ENCODE measurements at regions not wholly inside any gene's neighbourhood (a gene's known extent, or its start where the extent isn't known, plus 50 kb on each side); places are given as distances from the start of the nearest gene placed in this dataset.
"Not testable (repeated sequence)": the region's sequence is repeated elsewhere in the genome, so short reads cannot be mapped to it uniquely, and the experiment has no call there.

GRCh38 chr2:36168115-36168514, 187.5 kb upstream of the CRIM1 start:
- H3K27ac ChIP-seq (ENCODE audit: low read length): no peak overlapping the region
- H3K4me1 ChIP-seq (ENCODE audit: control insufficient read depth, insufficient read depth, low read length): no peaks in the 10 kb centered on the region
- H3K9ac ChIP-seq (ENCODE audit: low read length in 2 of 2): no peak overlapping the region
- H3K27me3 ChIP-seq (ENCODE audit: control insufficient read depth in 1 of 2, insufficient read depth in 2 of 2, low read length in 2 of 2): no peaks in the 10 kb centered on the region
- H3K4me3 ChIP-seq (ENCODE audit: low read length in 2 of 2): no peak overlapping the region
- H3K36me3 ChIP-seq (ENCODE audit: control insufficient read depth in 2 of 2, insufficient read depth in 2 of 2, low read length in 2 of 2): no peaks in the 10 kb centered on the region
- no peaks in the 10 kb centered on the region for H3K9me3 ChIP-seq (ENCODE audit: control insufficient read depth in 2 of 2, low read length in 2 of 2)

GRCh38 chr2:36165132-36165531, 190.4 kb upstream of the CRIM1 start:
- Histone ChIP-seq H3K4me1 (ENCODE audit: control insufficient read depth, insufficient read depth, low read length) (no peaks in the 10 kb centered on the region), H3K27me3 (ENCODE audit: control insufficient read depth in 1 of 2, insufficient read depth in 2 of 2, low read length in 2 of 2) (no peaks in the 10 kb centered on the region), H3K27ac (ENCODE audit: low read length) (no peak overlapping the region)

DNA sequence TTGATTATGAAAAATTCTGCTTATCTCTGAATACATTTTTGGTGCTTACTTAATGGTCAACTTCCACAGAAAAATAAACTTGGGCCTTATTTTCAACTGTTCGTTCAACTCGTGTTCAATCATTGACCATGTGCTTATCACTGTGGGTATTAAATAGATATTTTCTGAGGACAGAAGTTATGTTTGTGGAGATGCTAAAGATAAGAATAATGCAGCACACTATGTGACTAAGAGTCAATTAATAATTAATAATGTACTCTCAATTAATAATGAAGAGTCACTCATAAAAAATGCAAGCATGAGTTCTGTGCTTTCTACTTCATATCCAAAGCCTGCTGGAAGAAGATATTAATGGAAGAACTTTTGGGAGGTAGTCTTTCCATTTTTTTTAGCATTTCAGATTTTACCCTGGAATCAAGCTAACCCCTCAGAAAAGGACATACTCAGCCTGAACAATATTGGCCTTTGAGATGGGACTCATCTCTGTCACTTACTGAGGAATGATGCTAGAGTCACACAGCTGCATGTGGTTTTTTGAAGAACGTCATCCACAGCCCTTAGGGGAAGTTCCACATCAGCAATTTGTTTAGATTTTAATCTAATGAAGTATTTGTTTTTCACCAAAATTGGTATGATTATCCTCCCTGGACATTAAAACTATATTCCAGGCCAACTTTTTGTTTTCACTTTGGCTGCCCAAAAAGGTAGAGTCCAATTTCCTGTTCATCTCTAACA, 191.9 kb upstream of the CRIM1 start:
- Histone ChIP-seq H3K4me1 (ENCODE audit: control insufficient read depth, insufficient read depth, low read length) (no peaks in the 10 kb centered on the region), H3K9ac (ENCODE audit: low read length in 2 of 2) (no peak overlapping the region), H3K9me3 (ENCODE audit: control insufficient read depth in 2 of 2, low read length in 2 of 2) (no peaks in the 10 kb centered on the region), H3K36me3 (ENCODE audit: control insufficient read depth in 2 of 2, insufficient read depth in 2 of 2, low read length in 2 of 2) (no peaks in the 10 kb centered on the region), H3K27me3 (ENCODE audit: control insufficient read depth in 1 of 2, insufficient read depth in 2 of 2, low read length in 2 of 2) (no peaks in the 10 kb centered on the region), H3K27ac (ENCODE audit: low read length) (no peak overlapping the region), H3K4me3 (ENCODE audit: low read length in 2 of 2) (no peak overlapping the region)

More at GRCh38 chr2:36165132-36165531, 190.4 kb upstream of the CRIM1 start:
- no peak overlapping the region for H3K9ac ChIP-seq (ENCODE audit: low read length in 2 of 2)
- no peaks in the 10 kb centered on the region for H3K9me3 ChIP-seq (ENCODE audit: control insufficient read depth in 2 of 2, low read length in 2 of 2)
- H3K36me3 ChIP-seq (ENCODE audit: control insufficient read depth in 2 of 2, insufficient read depth in 2 of 2, low read length in 2 of 2): no peaks in the 10 kb centered on the region
- no peak overlapping the region for H3K4me3 ChIP-seq (ENCODE audit: low read length in 2 of 2)

DNA sequence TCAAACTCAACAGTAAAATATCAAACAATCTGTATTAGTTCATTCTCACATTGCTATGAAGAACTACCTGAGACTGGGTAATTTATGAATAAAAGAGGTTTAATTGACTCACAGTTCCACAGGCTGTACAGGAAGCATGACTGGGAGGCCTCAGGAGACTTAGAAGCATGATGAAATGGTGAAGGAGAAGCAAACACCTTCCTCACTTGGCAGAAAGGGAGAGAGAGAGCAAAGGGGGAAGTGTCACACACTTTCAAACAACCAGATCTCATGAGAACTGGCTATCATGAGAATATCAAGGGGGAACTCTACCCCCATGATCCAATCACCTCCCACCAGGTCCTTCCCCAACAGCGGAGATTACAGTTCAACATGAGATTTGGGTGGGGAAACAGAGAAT, 198.5 kb upstream of the CRIM1 start:
- not testable (repeated sequence) for H3K9ac ChIP-seq (ENCODE audit: low read length in 2 of 2); H3K27ac ChIP-seq (ENCODE audit: low read length); H3K9me3 ChIP-seq (ENCODE audit: control insufficient read depth in 2 of 2, low read length in 2 of 2); H3K4me3 ChIP-seq (ENCODE audit: low read length in 2 of 2); H3K36me3 ChIP-seq (ENCODE audit: control insufficient read depth in 2 of 2, insufficient read depth in 2 of 2, low read length in 2 of 2); H3K27me3 ChIP-seq (ENCODE audit: control insufficient read depth in 1 of 2, insufficient read depth in 2 of 2, low read length in 2 of 2); H3K4me1 ChIP-seq (ENCODE audit: control insufficient read depth, insufficient read depth, low read length)

DNA sequence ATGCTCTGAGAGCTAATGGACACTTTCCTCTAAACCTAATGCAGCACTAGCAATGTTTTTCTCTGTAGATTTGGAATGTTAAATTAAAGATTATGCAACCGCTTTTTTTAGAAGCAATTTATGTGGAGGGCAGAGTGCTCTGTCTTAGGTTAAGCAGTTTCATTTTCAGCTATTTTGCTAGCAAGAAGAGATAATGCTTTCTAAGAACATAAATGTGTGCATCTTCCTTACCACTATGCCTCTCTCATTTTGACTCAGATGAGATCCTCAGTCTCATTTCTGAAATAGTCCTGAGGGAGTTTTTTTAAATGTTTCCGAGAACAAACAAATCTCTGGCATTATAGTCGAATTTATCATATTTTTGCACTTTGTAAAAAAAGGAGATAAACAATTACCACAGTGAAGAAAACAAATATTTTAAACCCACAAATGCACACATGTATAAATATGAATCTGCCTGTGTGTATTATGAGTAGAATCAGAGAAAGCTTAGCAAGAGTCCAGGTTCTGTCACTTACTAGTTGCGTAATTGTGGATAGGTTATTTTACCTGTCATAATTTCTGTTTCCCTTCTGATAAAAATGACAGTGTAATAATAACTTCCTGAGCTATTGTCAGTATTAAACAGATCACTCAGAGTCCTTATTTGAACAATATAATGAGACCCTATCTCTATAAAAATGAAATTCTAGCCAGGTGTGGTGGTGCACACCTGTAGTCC, 207.7 kb upstream of the CRIM1 start:
- Histone ChIP-seq H3K36me3 (ENCODE audit: control insufficient read depth in 2 of 2, insufficient read depth in 2 of 2, low read length in 2 of 2) (no peaks in the 10 kb centered on the region), H3K4me3 (ENCODE audit: low read length in 2 of 2) (no peak overlapping the region), H3K27ac (ENCODE audit: low read length) (no peak overlapping the region)

GRCh38 chr2:36146765-36147164, 208.8 kb upstream of the CRIM1 start:
- Histone ChIP-seq H3K4me1 (ENCODE audit: control insufficient read depth, insufficient read depth, low read length) (no peaks in the 10 kb centered on the region), H3K27ac (ENCODE audit: low read length) (no peak overlapping the region), H3K9ac (ENCODE audit: low read length in 2 of 2) (no peak overlapping the region), H3K4me3 (ENCODE audit: low read length in 2 of 2) (no peak overlapping the region), H3K9me3 (ENCODE audit: control insufficient read depth in 2 of 2, low read length in 2 of 2) (no peaks in the 10 kb centered on the region), H3K27me3 (ENCODE audit: control insufficient read depth in 1 of 2, insufficient read depth in 2 of 2, low read length in 2 of 2) (no peaks in the 10 kb centered on the region), H3K36me3 (ENCODE audit: control insufficient read depth in 2 of 2, insufficient read depth in 2 of 2, low read length in 2 of 2) (no peaks in the 10 kb centered on the region)

More for the DNA sequence above, 207.7 kb upstream of the CRIM1 start:
- H3K9ac ChIP-seq (ENCODE audit: low read length in 2 of 2): no peak overlapping the region
- H3K4me1 ChIP-seq (ENCODE audit: control insufficient read depth, insufficient read depth, low read length): no peaks in the 10 kb centered on the region
- H3K9me3 ChIP-seq (ENCODE audit: control insufficient read depth in 2 of 2, low read length in 2 of 2): no peaks in the 10 kb centered on the region
- no peaks in the 10 kb centered on the region for H3K27me3 ChIP-seq (ENCODE audit: control insufficient read depth in 1 of 2, insufficient read depth in 2 of 2, low read length in 2 of 2)

DNA sequence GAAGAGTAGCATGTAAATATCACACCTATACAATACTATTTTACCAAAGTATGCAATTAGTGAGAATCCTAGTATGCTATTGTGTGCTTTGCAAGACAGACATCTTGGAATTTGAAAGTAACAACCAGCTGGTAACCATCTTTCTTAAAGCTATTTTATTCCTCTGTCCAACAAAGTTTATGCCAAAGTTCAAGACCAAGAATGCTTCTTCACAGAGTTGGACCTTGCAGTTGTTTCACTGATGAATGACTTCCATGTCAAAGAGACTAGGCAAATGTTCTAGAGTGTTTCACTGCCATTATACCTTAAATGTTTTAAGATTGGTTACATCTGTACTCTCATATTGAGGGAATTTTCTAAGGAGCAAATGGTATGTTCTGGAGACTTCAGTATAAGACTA, 215.2 kb upstream of the CRIM1 start:
- Histone ChIP-seq H3K36me3 (ENCODE audit: control insufficient read depth in 2 of 2, insufficient read depth in 2 of 2, low read length in 2 of 2) (no peaks in the 10 kb centered on the region), H3K27ac (ENCODE audit: low read length) (no peak overlapping the region), H3K4me1 (ENCODE audit: control insufficient read depth, insufficient read depth, low read length) (no peaks in the 10 kb centered on the region), H3K4me3 (ENCODE audit: low read length in 2 of 2) (no peak overlapping the region), H3K9me3 (ENCODE audit: control insufficient read depth in 2 of 2, low read length in 2 of 2) (no peaks in the 10 kb centered on the region), H3K27me3 (ENCODE audit: control insufficient read depth in 1 of 2, insufficient read depth in 2 of 2, low read length in 2 of 2) (no peaks in the 10 kb centered on the region), H3K9ac (ENCODE audit: low read length in 2 of 2) (no peak overlapping the region)

DNA sequence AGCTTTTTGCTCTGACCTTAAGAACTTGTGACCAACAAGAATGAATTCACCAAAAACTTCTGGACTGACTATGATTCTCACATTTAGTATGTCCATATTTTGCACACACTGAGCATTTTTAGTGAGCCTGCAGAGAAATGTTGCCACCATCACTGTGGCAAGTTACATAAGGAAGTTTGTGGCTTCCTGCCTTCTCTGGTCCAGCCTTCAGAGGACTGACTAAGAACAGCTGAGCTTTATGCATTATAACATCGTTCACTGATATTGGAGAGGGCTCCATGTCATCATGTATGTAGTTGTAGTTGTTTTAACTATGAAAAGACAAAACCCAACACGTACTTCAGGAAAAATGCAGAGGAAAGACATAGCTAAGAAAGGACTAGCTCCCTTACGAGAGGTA, 218.0 kb upstream of the CRIM1 start:
- no peak overlapping the region for H3K9ac ChIP-seq (ENCODE audit: low read length in 2 of 2)
- no peak overlapping the region for H3K4me3 ChIP-seq (ENCODE audit: low read length in 2 of 2)
- H3K27me3 ChIP-seq (ENCODE audit: control insufficient read depth in 1 of 2, insufficient read depth in 2 of 2, low read length in 2 of 2): no peaks in the 10 kb centered on the region
- H3K4me1 ChIP-seq (ENCODE audit: control insufficient read depth, insufficient read depth, low read length): no peaks in the 10 kb centered on the region
- no peaks in the 10 kb centered on the region for H3K9me3 ChIP-seq (ENCODE audit: control insufficient read depth in 2 of 2, low read length in 2 of 2)
- H3K27ac ChIP-seq (ENCODE audit: low read length): no peak overlapping the region
- H3K36me3 ChIP-seq (ENCODE audit: control insufficient read depth in 2 of 2, insufficient read depth in 2 of 2, low read length in 2 of 2): no peaks in the 10 kb centered on the region

GRCh38 chr2:36134281-36134680, 221.3 kb upstream of the CRIM1 start:
- H3K9me3 ChIP-seq (ENCODE audit: control insufficient read depth in 2 of 2, low read length in 2 of 2): no peaks in the 10 kb centered on the region
- no peaks in the 10 kb centered on the region for H3K27me3 ChIP-seq (ENCODE audit: control insufficient read depth in 1 of 2, insufficient read depth in 2 of 2, low read length in 2 of 2)
- no peak overlapping the region for H3K9ac ChIP-seq (ENCODE audit: low read length in 2 of 2)
- no peak overlapping the region for H3K27ac ChIP-seq (ENCODE audit: low read length)
- no peaks in the 10 kb centered on the region for H3K36me3 ChIP-seq (ENCODE audit: control insufficient read depth in 2 of 2, insufficient read depth in 2 of 2, low read length in 2 of 2)
- no peak overlapping the region for H3K4me3 ChIP-seq (ENCODE audit: low read length in 2 of 2)
- H3K4me1 ChIP-seq (ENCODE audit: control insufficient read depth, insufficient read depth, low read length): no peaks in the 10 kb centered on the region

- Histone ChIP-seq H3K4me3 (ENCODE audit: low read length in 2 of 2) (no peak overlapping the region), H3K27me3 (ENCODE audit: control insufficient read depth in 1 of 2, insufficient read depth in 2 of 2, low read length in 2 of 2) (no peaks in the 10 kb centered on the region), H3K9me3 (ENCODE audit: control insufficient read depth in 2 of 2, low read length in 2 of 2) (no peaks in the 10 kb centered on the region), H3K9ac (ENCODE audit: low read length in 2 of 2) (no peak overlapping the region), H3K36me3 (ENCODE audit: control insufficient read depth in 2 of 2, insufficient read depth in 2 of 2, low read length in 2 of 2) (no peaks in the 10 kb centered on the region), H3K4me1 (ENCODE audit: control insufficient read depth, insufficient read depth, low read length) (no peaks in the 10 kb centered on the region), H3K27ac (ENCODE audit: low read length) (no peak overlapping the region)
These were observed 227.2 kb upstream of the CRIM1 start for GRCh38 chr2:36128359-36128758.

DNA sequence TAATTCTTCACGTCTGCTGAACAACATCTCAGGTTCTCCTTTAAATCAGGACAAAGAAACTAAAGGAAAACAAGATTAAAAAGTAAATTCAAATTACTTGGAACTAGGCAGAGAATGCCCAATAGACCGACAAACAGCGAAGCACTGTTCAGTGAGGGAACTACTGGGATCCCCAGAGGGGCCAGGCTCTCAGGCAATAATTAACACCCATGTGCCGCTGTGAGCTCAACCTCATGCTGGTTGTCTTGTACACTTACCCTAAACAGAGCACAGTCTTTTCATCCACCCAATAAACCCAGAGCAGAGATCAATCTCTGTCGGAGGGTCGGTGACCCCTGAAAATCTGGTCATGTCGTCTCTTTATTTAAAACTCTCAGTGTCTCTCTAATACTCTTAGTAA, 229.9 kb upstream of the CRIM1 start:
- Histone ChIP-seq H3K27me3 (ENCODE audit: control insufficient read depth in 1 of 2, insufficient read depth in 2 of 2, low read length in 2 of 2) (no peaks in the 10 kb centered on the region), H3K4me3 (ENCODE audit: low read length in 2 of 2) (no peak overlapping the region), H3K9ac (ENCODE audit: low read length in 2 of 2) (no peak overlapping the region), H3K27ac (ENCODE audit: low read length) (no peak overlapping the region), H3K4me1 (ENCODE audit: control insufficient read depth, insufficient read depth, low read length) (no peaks in the 10 kb centered on the region), H3K9me3 (ENCODE audit: control insufficient read depth in 2 of 2, low read length in 2 of 2) (peaks cover 0 to 4% of the 10 kb centered on the region in 2 donors), H3K36me3 (ENCODE audit: control insufficient read depth in 2 of 2, insufficient read depth in 2 of 2, low read length in 2 of 2) (no peaks in the 10 kb centered on the region)
